Right lobe of liver (tissue), 4 donors: ENCODE measurements at regions not wholly inside any gene's neighbourhood (a gene's known extent, or its start where the extent isn't known, plus 50 kb on each side); places are given as distances from the start of the nearest gene placed in this dataset.

ENCODE experiments used
- CTCF ChIP-seq, 4 donors: fragments of 200-600 bp in 3 of 4; fragments of 450-650 bp in 1 of 4; IDR thresholded peaks; one replicate each; pipeline versions ENCODE4 v1.5.1 to v1.8.0; 2016 to 2022; ENCODE audit warnings: antibody characterized with exemption in 4 of 4, mild to moderate bottlenecking in 2 of 4
- POLR2A ChIP-seq: fragments of 450-650 bp; IDR thresholded peaks from one replicate; pipeline ENCODE4 v1.6.1; 2017; ENCODE audit warnings: antibody characterized with exemption, mild to moderate bottlenecking
- donor health status: DM: no; HTN: no; CAD: no.
- donor health status: DM: no; HTN: no; CAD: no.
- donor health status: DM: no; HTN: yes; CAD: no.

- no peak for TF ChIP-seq CTCF (IDR thresholded peaks at IDR 0.05)
- TF ChIP-seq POLR2A: no peak
Observed at GRCh38 chr3:55162031-55162795, 234.4 kb upstream of the LRTM1 start.
